AG04450 (cell line): ENCODE measurements at regions not wholly inside any gene's neighbourhood (a gene's known extent, or its start where the extent isn't known, plus 50 kb on each side); places are given as distances from the start of the nearest gene placed in this dataset.

Experiments used
- CTCF ChIA-PET: fragments of 300-600, 350-600 bp; formaldehyde crosslinking; extraction: SDS; loops from one replicate; lab custom pipeline; 2022; ENCODE audit warnings: antibody characterized with exemption, inconsistent platforms; lab: Charles Lee
- POLR2A ChIA-PET: fragments of 350-600 bp; formaldehyde crosslinking; extraction: SDS; loops from one replicate; lab custom pipeline; 2021; ENCODE audit warnings: antibody characterized with exemption, inconsistent platforms; lab: Yijun Ruan, JAX
- DNase-seq: peaks from one replicate; pipeline ENCODE4 v3.0.0-alpha.2; 2011; ENCODE audit warnings: low read depth, low spot score
- H3K27ac ChIP-seq: one replicate; pipeline ENCODE4 v1.5.1; 2012; ENCODE audit warnings: low read depth, low read length, control low read depth
- H3K27me3 ChIP-seq: one replicate; pipeline ENCODE4 v1.6.0; 2012; ENCODE audit warnings: low read length; ENCODE audit not compliant: control insufficient read depth, insufficient read depth
- H3K4me3 ChIP-seq: 2 replicates; pipeline ENCODE4 v1.5.1; 2011; ENCODE audit warnings: mild to moderate bottlenecking, low read depth, low read length, control low read depth
- H3K9me3 ChIP-seq: 2 replicates; pipeline ENCODE4 v1.5.1; 2012; ENCODE audit warnings: low read length; ENCODE audit not compliant: control insufficient read depth, insufficient read depth
- TF ChIP-seq, protein P1 (sequence below): IDR thresholded peaks from 2 replicates; pipeline ENCODE4 v1.5.1; 2011; ENCODE audit warnings: low read depth, low read length, control low read depth, inconsistent platforms

DNA sequence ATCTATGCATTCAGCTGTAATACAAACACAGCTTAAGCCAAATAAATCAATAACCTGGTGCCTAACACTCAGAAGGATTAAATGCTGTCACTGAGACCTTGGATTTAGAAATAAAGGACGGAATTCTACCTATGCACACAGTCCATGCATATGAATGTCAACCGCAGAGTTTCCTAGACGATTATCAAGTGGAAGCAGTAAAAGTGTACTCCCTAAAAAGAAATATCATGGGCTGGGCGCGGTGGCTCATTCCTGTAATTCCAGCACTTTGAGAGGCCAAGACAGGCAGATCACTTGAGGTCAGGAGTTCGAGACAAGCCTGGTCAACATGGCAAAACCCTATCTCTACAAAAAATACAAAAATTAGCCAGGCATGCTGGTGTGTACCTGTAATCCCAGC lies 188.2 kb upstream of the DYRK2 start:
- ChIA-PET POLR2A (no interaction called here), CTCF (no interaction called here)
- Histone ChIP-seq H3K4me3 (no peak overlapping the region), H3K27me3 (peaks cover 2% of the 10 kb centered on the region), H3K9me3 (no peaks in the 10 kb centered on the region), H3K27ac (no peak overlapping the region)
- TF ChIP-seq, protein P1, sequence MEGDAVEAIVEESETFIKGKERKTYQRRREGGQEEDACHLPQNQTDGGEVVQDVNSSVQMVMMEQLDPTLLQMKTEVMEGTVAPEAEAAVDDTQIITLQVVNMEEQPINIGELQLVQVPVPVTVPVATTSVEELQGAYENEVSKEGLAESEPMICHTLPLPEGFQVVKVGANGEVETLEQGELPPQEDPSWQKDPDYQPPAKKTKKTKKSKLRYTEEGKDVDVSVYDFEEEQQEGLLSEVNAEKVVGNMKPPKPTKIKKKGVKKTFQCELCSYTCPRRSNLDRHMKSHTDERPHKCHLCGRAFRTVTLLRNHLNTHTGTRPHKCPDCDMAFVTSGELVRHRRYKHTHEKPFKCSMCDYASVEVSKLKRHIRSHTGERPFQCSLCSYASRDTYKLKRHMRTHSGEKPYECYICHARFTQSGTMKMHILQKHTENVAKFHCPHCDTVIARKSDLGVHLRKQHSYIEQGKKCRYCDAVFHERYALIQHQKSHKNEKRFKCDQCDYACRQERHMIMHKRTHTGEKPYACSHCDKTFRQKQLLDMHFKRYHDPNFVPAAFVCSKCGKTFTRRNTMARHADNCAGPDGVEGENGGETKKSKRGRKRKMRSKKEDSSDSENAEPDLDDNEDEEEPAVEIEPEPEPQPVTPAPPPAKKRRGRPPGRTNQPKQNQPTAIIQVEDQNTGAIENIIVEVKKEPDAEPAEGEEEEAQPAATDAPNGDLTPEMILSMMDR: no peak
- no peak for DNase-seq

GRCh38 chr12:67468549-67469245 lies 179.8 kb upstream of the DYRK2 start:
- no peak for DNase-seq
- TF ChIP-seq, protein P1: no peak
- no peak overlapping the region for H3K4me3 ChIP-seq
- H3K27me3 ChIP-seq: no peaks in the 10 kb centered on the region
- POLR2A ChIA-PET: no interaction called here
- CTCF ChIA-PET: no interaction called here
- H3K27ac ChIP-seq: no peak overlapping the region
- H3K9me3 ChIP-seq: no peaks in the 10 kb centered on the region

- no peak for DNase-seq
- Histone ChIP-seq H3K27ac (no peak overlapping the region), H3K9me3 (no peaks in the 10 kb centered on the region), H3K4me3 (no peak overlapping the region), H3K27me3 (no peaks in the 10 kb centered on the region)
- ChIA-PET CTCF (no interaction called here), POLR2A (no interaction called here)
- TF ChIP-seq, protein P1: no peak
Measured at GRCh38 chr12:67469666-67470065, 178.9 kb upstream of the DYRK2 start.

- Histone ChIP-seq H3K27ac (no peak overlapping the region), H3K4me3 (no peak overlapping the region), H3K27me3 (no peaks in the 10 kb centered on the region), H3K9me3 (no peaks in the 10 kb centered on the region)
- DNase-seq: no peak
- ChIA-PET CTCF (no interaction called here), POLR2A (no interaction called here)
- TF ChIP-seq, protein P1: no peak
Measured at GRCh38 chr12:67471810-67472209, 176.7 kb upstream of the DYRK2 start.

- no peak for DNase-seq
- H3K9me3 ChIP-seq: no peaks in the 10 kb centered on the region
- ChIA-PET CTCF (no interaction called here), POLR2A (no interaction called here)
- H3K4me3 ChIP-seq: no peak overlapping the region
- TF ChIP-seq, protein P1: no peak
- no peaks in the 10 kb centered on the region for H3K27me3 ChIP-seq
- H3K27ac ChIP-seq: no peak overlapping the region
Measured at GRCh38 chr12:67472539-67472938, 176.0 kb upstream of the DYRK2 start.
